PC-9 (cell line): ENCODE measurements at regions not wholly inside any gene's neighbourhood (a gene's known extent, or its start where the extent isn't known, plus 50 kb on each side); places are given as distances from the start of the nearest gene placed in this dataset.

Source experiments
- CTCF ChIP-seq: fragments of 200-600 bp; sonication (generic); conservative IDR thresholded peaks from 2 replicates; pipeline ENCODE4 v1.6.1; 2017; ENCODE audit warnings: mixed run types, antibody characterized with exemption, mild to moderate bottlenecking, moderate library complexity
- EZH2 ChIP-seq: fragments of 200-600 bp; sonication (generic); IDR thresholded peaks from 2 replicates; pipeline ENCODE4 v1.8.0; 2017; ENCODE audit warnings: antibody characterized with exemption, low read depth

GRCh38 chr2:212905640-212906201, 245.7 kb downstream of the IKZF2 start:
- TF ChIP-seq CTCF (no peak), EZH2 (no peak)
